ENCODE measurements at regions not wholly inside any gene's neighbourhood (a gene's known extent, or its start where the extent isn't known, plus 50 kb on each side); places are given as distances from the start of the nearest gene placed in this dataset.

DNA sequence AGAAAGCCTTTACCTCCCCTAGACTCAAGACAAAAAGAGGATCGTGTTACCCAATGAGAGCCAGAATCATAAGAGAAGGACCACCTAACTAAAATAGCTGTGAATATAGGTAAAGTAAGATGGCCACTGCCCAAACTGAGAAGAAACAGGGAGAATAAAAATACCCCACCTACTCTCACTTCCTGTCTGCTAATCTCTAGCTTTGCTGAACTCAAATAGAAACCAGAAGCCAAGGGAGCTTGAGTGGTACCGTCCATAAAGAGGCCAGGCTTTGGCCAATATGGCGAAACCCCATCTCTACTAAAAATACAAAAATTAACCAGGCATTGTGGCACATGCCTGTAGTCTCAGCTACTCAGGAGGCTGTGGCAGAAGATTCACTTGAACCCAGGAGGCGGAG lies 123.0 kb upstream of the FST start:
- TF ChIP-seq, protein P1, sequence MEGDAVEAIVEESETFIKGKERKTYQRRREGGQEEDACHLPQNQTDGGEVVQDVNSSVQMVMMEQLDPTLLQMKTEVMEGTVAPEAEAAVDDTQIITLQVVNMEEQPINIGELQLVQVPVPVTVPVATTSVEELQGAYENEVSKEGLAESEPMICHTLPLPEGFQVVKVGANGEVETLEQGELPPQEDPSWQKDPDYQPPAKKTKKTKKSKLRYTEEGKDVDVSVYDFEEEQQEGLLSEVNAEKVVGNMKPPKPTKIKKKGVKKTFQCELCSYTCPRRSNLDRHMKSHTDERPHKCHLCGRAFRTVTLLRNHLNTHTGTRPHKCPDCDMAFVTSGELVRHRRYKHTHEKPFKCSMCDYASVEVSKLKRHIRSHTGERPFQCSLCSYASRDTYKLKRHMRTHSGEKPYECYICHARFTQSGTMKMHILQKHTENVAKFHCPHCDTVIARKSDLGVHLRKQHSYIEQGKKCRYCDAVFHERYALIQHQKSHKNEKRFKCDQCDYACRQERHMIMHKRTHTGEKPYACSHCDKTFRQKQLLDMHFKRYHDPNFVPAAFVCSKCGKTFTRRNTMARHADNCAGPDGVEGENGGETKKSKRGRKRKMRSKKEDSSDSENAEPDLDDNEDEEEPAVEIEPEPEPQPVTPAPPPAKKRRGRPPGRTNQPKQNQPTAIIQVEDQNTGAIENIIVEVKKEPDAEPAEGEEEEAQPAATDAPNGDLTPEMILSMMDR (IDR thresholded peaks at IDR 0.05): no peak
- TF ChIP-seq EP300 (IDR thresholded peaks at IDR 0.05): no peak
- TF ChIP-seq POLR2AphosphoS5 (IDR thresholded peaks at IDR 0.05): no peak
- no peak for TF ChIP-seq POLR2A (IDR thresholded peaks at IDR 0.05)
